ENCODE measurements at regions not wholly inside any gene's neighbourhood (a gene's known extent, or its start where the extent isn't known, plus 50 kb on each side); places are given as distances from the start of the nearest gene placed in this dataset.

DNA sequence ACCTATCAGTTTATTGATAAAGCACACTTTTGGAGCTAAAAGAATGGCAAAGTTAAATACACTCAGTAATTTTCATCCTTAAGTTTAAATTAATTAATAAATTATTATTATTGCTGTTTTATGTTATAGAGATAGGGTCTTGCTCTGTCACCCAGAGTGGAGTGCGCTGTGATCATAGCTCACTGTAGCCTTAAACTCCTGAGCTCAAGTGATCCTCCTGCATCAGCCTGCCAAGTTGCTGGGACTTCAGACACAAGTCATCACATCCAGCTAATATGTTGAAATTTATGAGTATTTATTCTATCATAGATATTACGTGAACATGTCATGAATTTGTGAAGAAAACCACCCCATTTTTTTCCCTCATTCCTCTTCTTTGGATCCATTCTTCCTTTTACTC is 64.2 kb downstream of the GJA1 start:
- Histone ChIP-seq H3F3A (ENCODE audit: insufficient read depth, low read length, poor library complexity, severe bottlenecking) (no peaks in the 10 kb centered on the region), H3K9me2 (ENCODE audit: insufficient read depth, low read length) (no peaks in the 10 kb centered on the region), H3K79me2 (replicated peaks; ENCODE audit: insufficient read depth, low read length) (no peaks in the 10 kb centered on the region), H3K4me2 (ENCODE audit: low read length) (no peak overlapping the region), H3K36me3 (ENCODE audit: insufficient read depth, low read length) (no peaks in the 10 kb centered on the region), H3K27me3 (ENCODE audit: insufficient read depth, low read depth, low read length) (no peaks in the 10 kb centered on the region), H3K27ac (ENCODE audit: low read length) (no peak overlapping the region), H4K20me1 (ENCODE audit: insufficient read depth) (no peaks in the 10 kb centered on the region), H3K4me3 (ENCODE audit: low read length) (no peak overlapping the region), H3K9ac (ENCODE audit: low read length) (no peak overlapping the region), H2AFZ (ENCODE audit: low read depth, low read length) (no peak overlapping the region), H3K9me3 (ENCODE audit: low read length) (no peaks in the 10 kb centered on the region)
- TF ChIP-seq POLR2AphosphoS5 (IDR thresholded peaks at IDR 0.05) = no peak
- TF ChIP-seq EZH2 (IDR thresholded peaks at IDR 0.05; ENCODE audit: borderline replicate concordance, insufficient read depth, low read length, poor library complexity, severe bottlenecking) = no peak
- TF ChIP-seq RAD21 (conservative IDR thresholded peaks at IDR 0.05) = no peak
- no peak for TF ChIP-seq SMC3 (conservative IDR thresholded peaks at IDR 0.05; ENCODE audit: poor library complexity)
- TF ChIP-seq, protein P1, sequence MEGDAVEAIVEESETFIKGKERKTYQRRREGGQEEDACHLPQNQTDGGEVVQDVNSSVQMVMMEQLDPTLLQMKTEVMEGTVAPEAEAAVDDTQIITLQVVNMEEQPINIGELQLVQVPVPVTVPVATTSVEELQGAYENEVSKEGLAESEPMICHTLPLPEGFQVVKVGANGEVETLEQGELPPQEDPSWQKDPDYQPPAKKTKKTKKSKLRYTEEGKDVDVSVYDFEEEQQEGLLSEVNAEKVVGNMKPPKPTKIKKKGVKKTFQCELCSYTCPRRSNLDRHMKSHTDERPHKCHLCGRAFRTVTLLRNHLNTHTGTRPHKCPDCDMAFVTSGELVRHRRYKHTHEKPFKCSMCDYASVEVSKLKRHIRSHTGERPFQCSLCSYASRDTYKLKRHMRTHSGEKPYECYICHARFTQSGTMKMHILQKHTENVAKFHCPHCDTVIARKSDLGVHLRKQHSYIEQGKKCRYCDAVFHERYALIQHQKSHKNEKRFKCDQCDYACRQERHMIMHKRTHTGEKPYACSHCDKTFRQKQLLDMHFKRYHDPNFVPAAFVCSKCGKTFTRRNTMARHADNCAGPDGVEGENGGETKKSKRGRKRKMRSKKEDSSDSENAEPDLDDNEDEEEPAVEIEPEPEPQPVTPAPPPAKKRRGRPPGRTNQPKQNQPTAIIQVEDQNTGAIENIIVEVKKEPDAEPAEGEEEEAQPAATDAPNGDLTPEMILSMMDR (IDR thresholded peaks at IDR 0.05; ENCODE audit: poor library complexity, severe bottlenecking) = no peak
- TF ChIP-seq, protein P2, sequence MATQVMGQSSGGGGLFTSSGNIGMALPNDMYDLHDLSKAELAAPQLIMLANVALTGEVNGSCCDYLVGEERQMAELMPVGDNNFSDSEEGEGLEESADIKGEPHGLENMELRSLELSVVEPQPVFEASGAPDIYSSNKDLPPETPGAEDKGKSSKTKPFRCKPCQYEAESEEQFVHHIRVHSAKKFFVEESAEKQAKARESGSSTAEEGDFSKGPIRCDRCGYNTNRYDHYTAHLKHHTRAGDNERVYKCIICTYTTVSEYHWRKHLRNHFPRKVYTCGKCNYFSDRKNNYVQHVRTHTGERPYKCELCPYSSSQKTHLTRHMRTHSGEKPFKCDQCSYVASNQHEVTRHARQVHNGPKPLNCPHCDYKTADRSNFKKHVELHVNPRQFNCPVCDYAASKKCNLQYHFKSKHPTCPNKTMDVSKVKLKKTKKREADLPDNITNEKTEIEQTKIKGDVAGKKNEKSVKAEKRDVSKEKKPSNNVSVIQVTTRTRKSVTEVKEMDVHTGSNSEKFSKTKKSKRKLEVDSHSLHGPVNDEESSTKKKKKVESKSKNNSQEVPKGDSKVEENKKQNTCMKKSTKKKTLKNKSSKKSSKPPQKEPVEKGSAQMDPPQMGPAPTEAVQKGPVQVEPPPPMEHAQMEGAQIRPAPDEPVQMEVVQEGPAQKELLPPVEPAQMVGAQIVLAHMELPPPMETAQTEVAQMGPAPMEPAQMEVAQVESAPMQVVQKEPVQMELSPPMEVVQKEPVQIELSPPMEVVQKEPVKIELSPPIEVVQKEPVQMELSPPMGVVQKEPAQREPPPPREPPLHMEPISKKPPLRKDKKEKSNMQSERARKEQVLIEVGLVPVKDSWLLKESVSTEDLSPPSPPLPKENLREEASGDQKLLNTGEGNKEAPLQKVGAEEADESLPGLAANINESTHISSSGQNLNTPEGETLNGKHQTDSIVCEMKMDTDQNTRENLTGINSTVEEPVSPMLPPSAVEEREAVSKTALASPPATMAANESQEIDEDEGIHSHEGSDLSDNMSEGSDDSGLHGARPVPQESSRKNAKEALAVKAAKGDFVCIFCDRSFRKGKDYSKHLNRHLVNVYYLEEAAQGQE (IDR thresholded peaks at IDR 0.05; ENCODE audit: borderline replicate concordance) = no peak
- no peak for TF ChIP-seq EP300 (conservative IDR thresholded peaks at IDR 0.05; ENCODE audit: poor library complexity, severe bottlenecking)
- no peak for TF ChIP-seq TAF1 (IDR thresholded peaks at IDR 0.05; ENCODE audit: low read depth)
- TF ChIP-seq MXI1 (conservative IDR thresholded peaks at IDR 0.05; ENCODE audit: poor library complexity, severe bottlenecking) = no peak

DNA sequence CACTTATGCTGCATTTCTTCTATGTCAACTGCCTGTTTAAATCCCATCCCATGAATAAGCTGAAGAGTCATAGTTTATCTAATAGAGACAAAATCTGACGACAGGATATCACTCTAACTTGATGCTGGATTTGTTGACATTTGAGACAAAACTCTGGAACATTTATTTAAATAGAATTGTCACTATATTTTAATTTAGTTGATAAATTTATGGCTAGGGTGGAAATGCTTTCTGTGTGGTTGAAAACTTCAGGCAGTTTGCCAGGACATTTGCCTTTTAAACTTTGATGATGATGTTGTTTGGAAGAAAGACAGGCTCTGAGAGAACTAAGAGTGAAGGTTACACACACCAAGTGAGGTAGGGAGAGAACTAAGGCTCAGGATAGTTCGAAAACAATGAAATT is 68.1 kb downstream of the GJA1 start:
- TF ChIP-seq SMC3 (conservative IDR thresholded peaks at IDR 0.05; ENCODE audit: poor library complexity) (no peak), MXI1 (conservative IDR thresholded peaks at IDR 0.05; ENCODE audit: poor library complexity, severe bottlenecking) (no peak), POLR2AphosphoS5 (IDR thresholded peaks at IDR 0.05) (no peak), RAD21 (conservative IDR thresholded peaks at IDR 0.05) (no peak), TAF1 (IDR thresholded peaks at IDR 0.05; ENCODE audit: low read depth) (no peak), EP300 (conservative IDR thresholded peaks at IDR 0.05; ENCODE audit: poor library complexity, severe bottlenecking) (no peak), EZH2 (IDR thresholded peaks at IDR 0.05; ENCODE audit: borderline replicate concordance, insufficient read depth, low read length, poor library complexity, severe bottlenecking) (no peak)
- TF ChIP-seq, protein P2 (IDR thresholded peaks at IDR 0.05; ENCODE audit: borderline replicate concordance) = no peak
- TF ChIP-seq, protein P1 (IDR thresholded peaks at IDR 0.05; ENCODE audit: poor library complexity, severe bottlenecking) = no peak
- Histone ChIP-seq H3F3A (ENCODE audit: insufficient read depth, low read length, poor library complexity, severe bottlenecking) (no peaks in the 10 kb centered on the region), H3K9me2 (ENCODE audit: insufficient read depth, low read length) (no peaks in the 10 kb centered on the region), H2AFZ (ENCODE audit: low read depth, low read length) (no peak overlapping the region), H3K4me3 (ENCODE audit: low read length) (no peak overlapping the region), H3K9me3 (ENCODE audit: low read length) (no peaks in the 10 kb centered on the region), H3K27ac (ENCODE audit: low read length) (no peak overlapping the region), H3K9ac (ENCODE audit: low read length) (no peak overlapping the region), H3K4me2 (ENCODE audit: low read length) (no peak overlapping the region), H3K79me2 (replicated peaks; ENCODE audit: insufficient read depth, low read length) (no peaks in the 10 kb centered on the region), H3K36me3 (ENCODE audit: insufficient read depth, low read length) (no peaks in the 10 kb centered on the region), H3K27me3 (ENCODE audit: insufficient read depth, low read depth, low read length) (no peaks in the 10 kb centered on the region), H4K20me1 (ENCODE audit: insufficient read depth) (no peaks in the 10 kb centered on the region)
